Nephron progenitor cell (in vitro differentiated cells): ENCODE measurements at regions not wholly inside any gene's neighbourhood (a gene's known extent, or its start where the extent isn't known, plus 50 kb on each side); places are given as distances from the start of the nearest gene placed in this dataset.
"Not testable (repeated sequence)": the region's sequence is repeated elsewhere in the genome, so short reads cannot be mapped to it uniquely, and the experiment has no call there.

Experiments used
- DNase-seq: peaks from one replicate; pipeline ENCODE4 v3.0.0; 2021
- H3K27ac Mint-ChIP-seq: 2 replicates; pipeline ENCODE4 v1.8.0; 2021; ENCODE audit warnings: mild to moderate bottlenecking, moderate library complexity, mixed read lengths
- H3K27me3 Mint-ChIP-seq: 2 replicates; pipeline ENCODE4 v1.8.0; 2021; ENCODE audit warnings: mild to moderate bottlenecking, low read depth, mixed read lengths; ENCODE audit not compliant: poor library complexity
- H3K36me3 Mint-ChIP-seq: 2 replicates; pipeline ENCODE4 v1.8.0; 2021; ENCODE audit warnings: low read depth, mixed read lengths
- H3K4me1 Mint-ChIP-seq: 2 replicates; pipeline ENCODE4 v1.8.0; 2021; ENCODE audit warnings: mixed read lengths
- H3K4me3 Mint-ChIP-seq: 2 replicates; pipeline ENCODE4 v1.8.0; 2021; ENCODE audit warnings: mild to moderate bottlenecking, moderate library complexity, mixed read lengths
- H3K9me3 Mint-ChIP-seq: 2 replicates; pipeline ENCODE4 v1.8.0; 2021; ENCODE audit warnings: mild to moderate bottlenecking, moderate library complexity, mixed read lengths
- TF ChIP-seq, protein P1 (sequence below): fragments of 200-600 bp; sonication (generic); IDR thresholded peaks from 2 replicates; pipeline ENCODE4 v1.5.0; 2021; ENCODE audit warnings: antibody characterized with exemption

DNA sequence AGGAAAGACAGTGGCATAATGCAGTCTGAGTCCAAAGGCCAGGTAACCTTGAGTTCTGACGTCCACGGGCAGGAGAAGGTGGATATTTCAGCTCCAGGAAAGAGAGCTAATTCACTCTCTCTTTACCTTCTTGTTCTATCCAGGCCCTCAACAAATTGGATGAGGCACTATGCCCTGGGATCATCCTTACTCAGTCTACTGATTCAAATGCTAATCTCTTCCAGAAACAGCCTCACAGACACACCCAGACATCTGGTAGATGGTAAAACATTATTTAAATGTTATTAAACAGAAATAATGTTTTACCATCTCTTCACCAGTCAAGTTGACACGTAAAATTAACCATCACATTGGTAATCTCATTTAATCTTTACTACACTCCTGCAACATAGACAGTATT lies 73.0 kb downstream of the RBM11 start:
- Mint-ChIP-seq H3K4me3 (no peak overlapping the region), H3K27ac (no peak overlapping the region), H3K36me3 (no peaks in the 10 kb centered on the region), H3K9me3 (no peaks in the 10 kb centered on the region), H3K27me3 (peaks cover 4% of the 10 kb centered on the region), H3K4me1 (no peaks in the 10 kb centered on the region)
- TF ChIP-seq, protein P1, sequence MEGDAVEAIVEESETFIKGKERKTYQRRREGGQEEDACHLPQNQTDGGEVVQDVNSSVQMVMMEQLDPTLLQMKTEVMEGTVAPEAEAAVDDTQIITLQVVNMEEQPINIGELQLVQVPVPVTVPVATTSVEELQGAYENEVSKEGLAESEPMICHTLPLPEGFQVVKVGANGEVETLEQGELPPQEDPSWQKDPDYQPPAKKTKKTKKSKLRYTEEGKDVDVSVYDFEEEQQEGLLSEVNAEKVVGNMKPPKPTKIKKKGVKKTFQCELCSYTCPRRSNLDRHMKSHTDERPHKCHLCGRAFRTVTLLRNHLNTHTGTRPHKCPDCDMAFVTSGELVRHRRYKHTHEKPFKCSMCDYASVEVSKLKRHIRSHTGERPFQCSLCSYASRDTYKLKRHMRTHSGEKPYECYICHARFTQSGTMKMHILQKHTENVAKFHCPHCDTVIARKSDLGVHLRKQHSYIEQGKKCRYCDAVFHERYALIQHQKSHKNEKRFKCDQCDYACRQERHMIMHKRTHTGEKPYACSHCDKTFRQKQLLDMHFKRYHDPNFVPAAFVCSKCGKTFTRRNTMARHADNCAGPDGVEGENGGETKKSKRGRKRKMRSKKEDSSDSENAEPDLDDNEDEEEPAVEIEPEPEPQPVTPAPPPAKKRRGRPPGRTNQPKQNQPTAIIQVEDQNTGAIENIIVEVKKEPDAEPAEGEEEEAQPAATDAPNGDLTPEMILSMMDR, result no peak
- DNase-seq, result no peak

- H3K27ac Mint-ChIP-seq, result no peak overlapping the region
- H3K27me3 Mint-ChIP-seq, result peaks cover 13% of the 10 kb centered on the region
- H3K36me3 Mint-ChIP-seq, result no peaks in the 10 kb centered on the region
- no peak overlapping the region for H3K4me3 Mint-ChIP-seq
- H3K4me1 Mint-ChIP-seq, result no peaks in the 10 kb centered on the region
- TF ChIP-seq, protein P1, result no peak
- no peak for DNase-seq
- H3K9me3 Mint-ChIP-seq, result peaks cover 7% of the 10 kb centered on the region
These were observed 69.3 kb downstream of the RBM11 start for GRCh38 chr21:14285147-14285761.

DNA sequence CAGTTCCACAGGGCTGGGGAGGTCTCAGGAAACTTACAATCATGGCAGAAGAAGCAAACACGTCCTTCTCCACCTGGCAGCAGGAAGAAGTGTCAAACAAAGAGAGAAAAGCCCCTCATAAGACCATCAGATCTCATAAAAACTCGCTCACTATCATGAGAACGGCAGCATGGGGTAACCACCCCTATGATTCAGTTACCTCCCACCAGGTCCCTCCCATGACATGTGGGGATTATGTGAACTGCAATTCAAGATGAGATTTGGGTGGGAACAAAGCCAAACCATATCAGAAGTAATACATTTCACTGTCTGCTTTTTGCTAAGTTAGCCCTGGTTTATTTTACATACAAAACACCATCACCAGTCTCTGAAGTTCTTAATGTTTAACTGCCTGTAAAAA lies 68.5 kb downstream of the RBM11 start:
- no peak overlapping the region for H3K27ac Mint-ChIP-seq
- no peak overlapping the region for H3K4me3 Mint-ChIP-seq
- peaks cover 16% of the 10 kb centered on the region for H3K27me3 Mint-ChIP-seq
- H3K9me3 Mint-ChIP-seq, result peaks cover 7% of the 10 kb centered on the region
- TF ChIP-seq, protein P1, result no peak
- H3K36me3 Mint-ChIP-seq, result no peaks in the 10 kb centered on the region
- DNase-seq, result no peak
- no peaks in the 10 kb centered on the region for H3K4me1 Mint-ChIP-seq

- H3K9me3 Mint-ChIP-seq, H3K4me1 Mint-ChIP-seq, DNase-seq, H3K36me3 Mint-ChIP-seq, H3K27ac Mint-ChIP-seq: not testable (repeated sequence)
- Mint-ChIP-seq H3K4me3 (peak overlapping the region; percentile 38), H3K27me3 (peaks cover 12% of the 10 kb centered on the region)
These were observed 65.4 kb downstream of the RBM11 start for GRCh38 chr21:14281188-14281900.
